ENCODE measurements at regions not wholly inside any gene's neighbourhood (a gene's known extent, or its start where the extent isn't known, plus 50 kb on each side); places are given as distances from the start of the nearest gene placed in this dataset.

DNA sequence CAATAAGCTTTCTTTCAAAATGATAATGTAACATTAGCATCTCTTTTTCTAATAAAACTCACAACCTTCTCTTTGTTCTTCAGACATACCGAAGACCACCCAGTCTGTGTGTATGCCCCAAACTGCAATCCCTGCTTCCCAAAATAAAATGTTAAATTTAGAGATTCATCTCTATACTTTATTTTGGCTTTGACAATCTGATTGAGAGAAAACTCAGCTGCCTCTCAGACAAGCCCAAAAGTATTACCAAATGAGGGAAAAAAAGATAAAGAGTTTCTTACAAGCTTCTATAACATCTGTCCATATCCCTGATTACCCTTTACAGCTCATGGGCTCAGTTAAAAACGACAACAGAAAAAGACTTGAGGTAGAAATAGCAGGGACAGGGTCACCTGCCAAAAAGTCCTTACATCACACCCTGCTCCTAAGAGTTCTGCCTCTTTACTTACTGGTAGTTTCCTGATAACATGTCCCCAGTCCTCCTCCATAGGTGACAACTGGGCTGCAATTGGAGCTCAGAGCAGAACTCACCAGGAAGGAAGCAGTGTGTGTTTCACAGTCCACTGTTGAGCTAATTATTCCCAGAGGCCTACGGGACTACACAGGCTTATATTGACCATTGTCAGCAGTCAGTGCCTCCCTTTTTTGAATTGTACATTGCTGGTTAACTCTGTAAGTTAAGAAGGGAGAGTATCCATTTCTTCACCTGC lies 70.9 kb upstream of the FAM9C start:
- TF ChIP-seq, protein P1, sequence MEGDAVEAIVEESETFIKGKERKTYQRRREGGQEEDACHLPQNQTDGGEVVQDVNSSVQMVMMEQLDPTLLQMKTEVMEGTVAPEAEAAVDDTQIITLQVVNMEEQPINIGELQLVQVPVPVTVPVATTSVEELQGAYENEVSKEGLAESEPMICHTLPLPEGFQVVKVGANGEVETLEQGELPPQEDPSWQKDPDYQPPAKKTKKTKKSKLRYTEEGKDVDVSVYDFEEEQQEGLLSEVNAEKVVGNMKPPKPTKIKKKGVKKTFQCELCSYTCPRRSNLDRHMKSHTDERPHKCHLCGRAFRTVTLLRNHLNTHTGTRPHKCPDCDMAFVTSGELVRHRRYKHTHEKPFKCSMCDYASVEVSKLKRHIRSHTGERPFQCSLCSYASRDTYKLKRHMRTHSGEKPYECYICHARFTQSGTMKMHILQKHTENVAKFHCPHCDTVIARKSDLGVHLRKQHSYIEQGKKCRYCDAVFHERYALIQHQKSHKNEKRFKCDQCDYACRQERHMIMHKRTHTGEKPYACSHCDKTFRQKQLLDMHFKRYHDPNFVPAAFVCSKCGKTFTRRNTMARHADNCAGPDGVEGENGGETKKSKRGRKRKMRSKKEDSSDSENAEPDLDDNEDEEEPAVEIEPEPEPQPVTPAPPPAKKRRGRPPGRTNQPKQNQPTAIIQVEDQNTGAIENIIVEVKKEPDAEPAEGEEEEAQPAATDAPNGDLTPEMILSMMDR (IDR thresholded peaks at IDR 0.05; ENCODE audit: low read depth, low read length), result no peak
- DNase-seq (ENCODE audit: low read depth in 2 of 2), result no peak
- H3K4me3 ChIP-seq (replicated peaks in 1 of 2; ENCODE audit: low read depth in 2 of 2, low read length in 2 of 2), result no peak overlapping the region

DNA sequence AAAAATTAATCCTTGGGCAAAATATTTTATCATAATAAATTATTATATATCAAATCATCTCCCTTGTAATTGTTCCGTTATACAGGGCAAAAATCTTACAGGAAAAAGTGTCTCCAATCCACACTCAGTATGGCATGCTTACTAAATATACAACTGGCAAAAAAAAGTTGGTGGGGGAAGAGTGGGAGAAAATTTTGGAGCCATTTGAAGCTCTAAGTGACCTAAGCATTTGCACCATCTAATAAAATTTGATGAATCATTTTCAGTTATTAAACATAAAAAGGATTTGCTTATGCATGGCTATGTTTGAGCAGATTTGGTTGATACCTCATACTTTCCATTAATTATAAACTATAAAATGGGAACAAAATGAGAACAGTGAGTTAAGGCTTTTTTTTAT lies 68.1 kb upstream of the FAM9C start:
- TF ChIP-seq, protein P1 (IDR thresholded peaks at IDR 0.05; ENCODE audit: low read depth, low read length), result no peak
- no peak for DNase-seq (ENCODE audit: low read depth in 2 of 2)
- H3K4me3 ChIP-seq (replicated peaks in 1 of 2; ENCODE audit: low read depth in 2 of 2, low read length in 2 of 2), result no peak overlapping the region

DNA sequence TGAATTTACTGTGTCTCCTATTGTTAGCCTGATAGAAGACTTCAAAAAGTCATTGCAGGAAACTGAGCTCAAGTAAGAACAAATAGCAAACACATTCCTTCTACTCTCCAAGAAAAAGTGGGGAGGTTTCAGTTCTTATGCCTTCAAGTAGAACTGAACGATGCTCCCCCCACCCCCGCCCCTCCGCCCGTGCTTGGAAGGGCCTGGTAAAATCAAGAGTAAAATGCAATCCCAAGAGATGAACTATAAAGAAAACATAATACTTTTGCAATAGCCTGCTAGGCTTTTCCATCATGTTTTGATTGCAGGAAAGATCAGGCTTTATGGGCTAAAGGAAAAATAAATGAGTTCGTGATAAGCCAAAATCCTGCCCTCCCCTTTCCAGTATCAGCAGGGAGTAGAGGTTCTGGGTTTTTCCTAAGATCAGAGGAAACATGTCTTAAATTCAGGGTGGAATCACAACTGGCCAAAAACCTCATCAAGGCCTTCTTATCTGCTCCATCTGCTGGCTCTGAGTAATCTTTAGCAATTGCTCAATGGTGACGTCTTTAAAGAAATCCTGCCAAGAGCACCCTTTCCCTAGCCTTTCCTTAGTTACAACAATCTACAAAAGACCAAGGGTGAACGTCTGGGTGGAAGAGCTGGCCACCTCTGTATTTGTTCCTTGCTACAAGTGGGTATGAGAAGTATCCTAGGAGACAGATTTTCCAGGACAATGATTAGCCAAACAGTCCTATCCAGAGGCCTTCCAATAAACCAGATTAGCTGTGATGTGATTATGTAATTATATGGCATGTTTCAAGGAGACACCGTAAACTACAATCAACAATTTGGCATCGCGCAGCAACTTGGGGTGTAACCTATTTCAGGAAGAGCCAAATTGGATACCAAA lies 66.3 kb upstream of the FAM9C start:
- TF ChIP-seq, protein P1 (IDR thresholded peaks at IDR 0.05; ENCODE audit: low read depth, low read length), result no peak
- peak; percentile 93 to 95 for DNase-seq (ENCODE audit: low read depth in 2 of 2)
- no peak overlapping the region for H3K4me3 ChIP-seq (replicated peaks in 1 of 2; ENCODE audit: low read depth in 2 of 2, low read length in 2 of 2)

DNA sequence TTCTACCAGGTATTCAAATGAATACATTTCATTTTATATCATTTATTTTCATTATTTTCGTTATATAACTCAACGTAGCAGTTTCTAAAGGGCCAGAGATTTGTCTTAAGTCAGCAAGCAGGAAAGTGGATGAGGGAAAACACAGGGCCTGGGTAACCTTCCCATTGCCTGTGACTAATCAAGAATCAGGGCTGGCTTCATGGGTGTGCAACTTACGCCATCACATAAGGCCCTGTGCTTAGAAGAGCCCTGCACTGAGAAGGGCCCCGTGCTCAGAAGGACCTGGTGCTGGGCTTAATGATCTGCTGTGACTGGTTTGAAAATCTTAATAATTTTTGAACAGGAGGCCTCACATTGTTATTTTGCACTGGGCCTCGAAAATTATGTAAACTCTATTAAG lies 65.4 kb upstream of the FAM9C start:
- no peak overlapping the region for H3K4me3 ChIP-seq (replicated peaks in 1 of 2; ENCODE audit: low read depth in 2 of 2, low read length in 2 of 2)
- peak; percentile 54 to 84 for DNase-seq (ENCODE audit: low read depth in 2 of 2)
- TF ChIP-seq, protein P1 (IDR thresholded peaks at IDR 0.05; ENCODE audit: low read depth, low read length), result no peak

DNA sequence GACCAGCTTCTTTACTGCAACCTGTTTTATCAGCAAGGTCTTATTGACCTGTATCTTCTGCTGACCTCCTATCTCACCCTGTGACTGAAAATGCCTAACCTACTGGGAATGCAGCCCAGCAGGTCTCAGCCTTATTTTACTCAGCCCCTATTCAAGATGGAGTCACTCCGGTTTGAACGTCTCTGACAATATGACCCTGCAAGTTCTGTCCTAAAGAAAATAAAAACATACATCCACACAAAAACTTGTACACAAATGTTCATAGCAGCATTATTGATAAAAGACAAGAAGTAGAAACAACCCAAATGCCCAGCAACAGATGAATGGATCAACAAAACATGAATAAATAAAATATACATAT lies 59.5 kb upstream of the FAM9C start:
- TF ChIP-seq, protein P1 (IDR thresholded peaks at IDR 0.05; ENCODE audit: low read depth, low read length), result no peak
- no peak overlapping the region for H3K4me3 ChIP-seq (replicated peaks in 1 of 2; ENCODE audit: low read depth in 2 of 2, low read length in 2 of 2)
- no peak for DNase-seq (ENCODE audit: low read depth in 2 of 2)

DNA sequence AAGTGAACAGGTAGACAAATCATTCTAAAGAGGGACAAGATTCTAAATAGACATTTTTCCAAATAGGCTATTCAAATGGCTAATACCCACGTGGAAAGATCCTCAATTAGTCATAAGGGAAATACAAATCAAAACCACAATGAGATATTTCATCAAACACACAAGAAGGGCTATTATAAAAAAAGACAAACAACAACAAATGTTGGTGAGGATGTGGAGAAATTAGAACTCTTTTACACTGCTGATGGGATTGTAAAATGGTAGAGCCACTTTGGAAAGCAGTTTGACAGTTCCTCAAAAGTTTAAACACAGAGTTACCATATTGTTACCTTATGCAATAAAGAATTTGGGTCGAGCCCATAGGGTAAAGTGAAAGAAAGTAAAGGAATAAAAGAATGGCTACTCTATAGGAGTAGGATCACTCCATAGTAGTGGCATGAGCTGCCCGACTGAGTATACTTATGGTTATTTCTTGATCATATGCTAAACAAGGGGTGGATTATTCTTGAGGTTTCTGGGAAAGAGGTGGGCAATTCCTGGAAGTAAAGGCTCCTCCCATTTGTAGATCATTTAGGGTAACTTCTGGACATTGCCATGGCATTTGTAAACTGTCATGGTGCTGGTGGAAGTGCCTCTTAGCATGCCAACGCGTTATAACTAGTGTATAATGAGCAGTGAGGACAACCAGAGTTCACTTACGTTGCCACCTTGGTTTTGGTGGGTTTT lies 58.9 kb upstream of the FAM9C start:
- TF ChIP-seq, protein P1 (IDR thresholded peaks at IDR 0.05; ENCODE audit: low read depth, low read length), result no peak
- no peak overlapping the region for H3K4me3 ChIP-seq (replicated peaks in 1 of 2; ENCODE audit: low read depth in 2 of 2, low read length in 2 of 2)
- DNase-seq (ENCODE audit: low read depth in 2 of 2), result peak in 1 of 2 donors; percentile 44

Measured in cardiac fibroblast (primary cell).